NOMO-1 (cell line): ENCODE measurements at regions not wholly inside any gene's neighbourhood (a gene's known extent, or its start where the extent isn't known, plus 50 kb on each side); places are given as distances from the start of the nearest gene placed in this dataset.
"Not testable (repeated sequence)": the region's sequence is repeated elsewhere in the genome, so short reads cannot be mapped to it uniquely, and the experiment has no call there.

ENCODE experiments used
- DNase-seq, 2 experiments: peaks; one replicate each; lab custom pipeline; 2025; ENCODE audit not compliant: unreplicated experiment in 2 of 2; lab: John Stamatoyannopoulos, UW

DNA sequence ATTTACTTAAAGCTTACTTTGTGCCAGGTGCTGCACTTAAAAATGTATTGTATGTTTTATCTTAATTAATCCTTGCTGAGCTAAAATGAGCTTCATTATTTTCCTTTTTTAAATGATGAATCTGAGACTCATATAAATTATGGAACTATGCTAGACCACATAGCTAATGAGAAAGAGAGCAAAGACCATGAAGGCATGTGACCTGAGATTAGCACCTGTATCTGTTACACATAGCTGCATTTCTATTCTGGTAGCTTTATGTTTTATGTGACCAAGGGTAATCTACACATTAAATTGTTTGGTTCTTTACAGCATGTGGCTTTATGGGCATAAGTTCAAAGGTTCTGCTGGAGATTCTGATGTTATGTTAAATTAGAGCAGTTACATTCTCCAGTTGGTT is 839.1 kb upstream of the SORCS1 start:
- no peak for DNase-seq

DNA sequence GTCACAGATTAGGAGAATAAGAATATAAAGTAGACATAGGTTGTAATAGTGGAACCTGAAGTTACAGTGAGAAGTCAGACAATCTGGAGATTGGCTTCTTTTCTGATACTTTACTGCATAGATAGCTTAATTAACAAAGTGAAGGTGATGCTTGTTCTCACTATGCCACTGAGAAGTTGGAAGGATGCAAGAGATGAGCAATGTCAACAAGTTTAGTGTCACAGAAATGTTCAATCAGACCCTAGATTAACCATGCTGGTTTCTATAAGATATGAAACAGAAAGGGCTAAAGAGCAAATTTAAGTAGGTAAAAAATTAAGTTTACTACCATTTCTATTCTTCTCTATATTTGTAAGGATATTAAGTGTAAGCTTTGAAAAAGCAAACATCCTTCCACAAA is 838.6 kb upstream of the SORCS1 start:
- no peak for DNase-seq

DNA sequence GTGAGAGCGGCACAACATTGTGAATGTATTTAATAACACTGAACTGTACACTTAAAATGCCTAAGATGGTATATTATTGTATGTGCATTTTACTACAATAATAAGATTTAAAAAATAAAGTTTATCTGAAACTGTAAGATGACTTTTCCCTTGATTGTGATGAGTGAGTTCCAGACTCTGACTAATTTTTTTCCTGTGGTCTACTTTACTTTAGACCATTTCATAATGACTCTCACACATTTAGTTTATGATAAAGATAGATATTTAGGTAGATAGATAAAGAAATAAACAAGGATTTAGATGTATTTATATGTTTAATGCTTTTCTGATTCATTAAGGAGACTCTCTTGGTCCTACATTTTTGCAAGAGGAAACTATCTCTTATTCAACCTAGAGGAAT is 835.9 kb upstream of the SORCS1 start:
- no peak for DNase-seq

DNA sequence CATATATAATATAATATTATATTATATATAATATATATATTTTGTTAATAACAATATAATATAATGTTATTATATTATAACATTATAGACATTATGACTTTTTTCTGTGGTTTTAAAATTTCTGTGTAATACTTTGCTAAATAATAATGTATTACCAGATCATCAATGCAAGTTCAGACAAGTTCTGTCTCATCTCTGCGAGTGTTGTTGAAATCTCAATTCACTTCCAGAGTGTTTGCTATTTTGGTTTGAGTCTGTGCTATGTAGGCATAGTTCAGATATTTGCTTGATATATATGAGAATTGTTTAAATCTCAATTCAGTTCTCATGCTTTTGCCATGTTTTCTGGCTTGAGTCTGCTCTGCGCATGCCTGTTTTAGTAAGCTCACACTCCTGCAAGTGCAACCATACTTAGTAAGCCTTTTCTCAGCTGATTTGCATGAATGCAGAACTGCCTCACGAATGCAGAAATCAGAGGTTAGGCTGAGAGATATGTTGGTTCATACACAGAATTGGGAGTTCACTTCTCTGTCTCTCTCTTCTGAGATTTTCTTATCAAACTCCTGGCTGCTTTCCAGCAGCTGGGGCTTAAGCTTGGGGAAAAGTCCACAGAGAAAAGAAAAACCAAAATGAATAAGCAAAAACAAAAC is 830.2 kb upstream of the SORCS1 start:
- DNase-seq, result no peak

DNA sequence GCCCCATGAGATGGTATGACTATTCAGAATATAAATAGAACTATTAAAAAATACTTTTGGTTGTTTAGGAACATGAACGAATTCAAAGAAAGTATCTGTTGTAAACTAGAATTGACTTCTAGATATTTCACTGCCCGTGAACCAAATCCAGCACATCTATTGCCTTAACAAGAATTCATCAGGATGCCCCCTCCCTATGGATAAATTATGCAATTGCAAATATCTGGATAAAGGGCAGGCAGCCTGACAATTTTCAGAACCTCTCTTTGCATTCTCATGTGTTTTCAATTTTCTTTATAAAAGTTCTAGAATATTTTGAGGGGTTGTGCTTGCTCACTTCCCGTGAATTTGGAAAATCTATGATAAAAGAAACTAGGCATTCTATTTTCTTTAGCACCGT is 822.1 kb upstream of the SORCS1 start:
- no peak for DNase-seq

DNA sequence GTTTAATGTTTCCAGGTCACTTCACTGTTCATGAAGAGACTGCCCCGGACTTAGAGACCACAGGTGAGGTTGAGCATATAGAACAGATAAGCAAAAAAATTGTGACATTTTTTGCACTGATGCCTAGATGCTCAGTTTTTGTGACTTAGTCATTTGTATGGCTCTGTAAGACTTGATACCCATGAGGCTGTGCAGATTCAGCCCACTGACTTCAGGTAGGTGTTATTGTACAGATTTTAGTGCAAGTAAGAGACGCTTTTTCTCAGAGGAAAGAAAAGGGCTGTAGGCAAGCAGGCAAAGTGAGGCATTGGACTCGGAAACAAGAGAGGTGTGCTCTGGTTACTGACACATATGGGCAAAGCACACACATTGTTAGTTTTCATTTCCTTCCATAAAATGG is 820.1 kb upstream of the SORCS1 start:
- no peak for DNase-seq

DNA sequence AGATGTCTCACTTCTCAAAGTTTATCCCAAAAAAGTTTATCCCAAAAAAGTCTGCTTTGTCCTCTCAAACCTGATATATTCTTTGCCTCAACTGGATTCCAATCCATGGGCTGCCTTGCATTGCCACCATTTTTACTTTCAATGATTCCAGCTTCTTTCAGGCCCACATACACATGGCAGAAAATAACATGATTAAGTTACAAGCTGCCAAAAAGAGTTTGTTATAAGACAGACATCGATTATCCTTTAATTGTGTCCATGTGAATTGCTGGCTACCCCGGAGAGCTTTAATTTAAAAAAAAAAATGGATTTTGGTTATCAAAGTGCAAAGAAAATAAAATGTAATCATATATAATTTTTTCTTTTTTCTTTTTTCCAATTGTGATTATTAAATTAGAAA is 819.6 kb upstream of the SORCS1 start:
- no peak for DNase-seq

DNA sequence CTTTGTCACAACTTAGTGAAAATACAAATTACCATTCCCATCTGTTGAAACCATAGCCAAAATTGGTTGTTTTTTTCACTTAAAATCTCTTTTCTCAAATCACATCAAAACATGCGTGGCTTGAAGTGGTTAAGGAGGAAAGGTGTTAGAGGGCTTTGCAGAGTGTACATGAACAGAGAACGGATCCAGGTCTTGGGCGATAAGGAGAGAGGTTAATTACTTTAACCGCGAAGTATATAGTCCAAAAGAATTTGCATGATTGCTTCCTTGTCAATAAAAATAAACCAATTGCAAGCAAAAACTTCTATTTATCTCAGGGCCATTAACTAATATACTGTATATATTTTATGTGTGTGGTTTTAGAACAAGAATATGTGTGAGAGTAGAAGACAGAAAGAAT is 813.9 kb upstream of the SORCS1 start:
- no peak for DNase-seq

DNA sequence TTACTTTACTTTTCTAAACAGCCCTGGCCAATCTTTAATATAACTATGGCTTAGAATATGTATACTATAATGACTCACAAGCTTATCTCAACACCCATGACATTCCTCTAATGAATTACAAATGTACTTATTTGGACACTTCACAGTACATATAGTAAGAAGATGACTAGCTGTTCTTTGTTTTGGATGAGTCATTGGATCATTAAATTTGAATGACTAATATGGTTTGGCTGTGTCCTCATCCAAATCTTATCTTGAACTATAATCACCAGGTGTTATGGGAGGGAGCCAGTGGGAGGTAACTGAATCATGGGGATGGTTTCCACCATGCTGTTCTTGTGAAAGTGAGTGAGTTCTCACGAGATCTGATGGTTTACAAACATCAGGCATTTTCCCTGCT is 807.5 kb upstream of the SORCS1 start:
- DNase-seq, result no peak

DNA sequence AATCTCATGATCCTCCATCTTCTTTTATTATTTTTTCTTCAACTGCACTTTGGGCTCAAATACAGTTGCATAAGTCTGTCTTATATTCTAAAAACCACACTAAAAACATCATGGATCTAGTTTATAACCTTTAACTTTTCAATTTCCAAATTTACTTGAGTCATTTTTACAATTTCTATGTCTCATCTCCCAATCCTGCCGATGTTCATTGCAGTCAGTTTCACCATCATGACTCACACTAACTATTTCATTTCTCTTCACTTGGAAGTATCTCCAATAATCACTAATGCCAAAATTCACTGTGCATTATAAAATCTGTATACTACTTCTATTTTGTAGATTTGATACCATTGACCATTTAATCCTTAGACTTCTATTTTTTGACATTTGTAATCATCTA is 806.9 kb upstream of the SORCS1 start:
- DNase-seq, result no peak

DNA sequence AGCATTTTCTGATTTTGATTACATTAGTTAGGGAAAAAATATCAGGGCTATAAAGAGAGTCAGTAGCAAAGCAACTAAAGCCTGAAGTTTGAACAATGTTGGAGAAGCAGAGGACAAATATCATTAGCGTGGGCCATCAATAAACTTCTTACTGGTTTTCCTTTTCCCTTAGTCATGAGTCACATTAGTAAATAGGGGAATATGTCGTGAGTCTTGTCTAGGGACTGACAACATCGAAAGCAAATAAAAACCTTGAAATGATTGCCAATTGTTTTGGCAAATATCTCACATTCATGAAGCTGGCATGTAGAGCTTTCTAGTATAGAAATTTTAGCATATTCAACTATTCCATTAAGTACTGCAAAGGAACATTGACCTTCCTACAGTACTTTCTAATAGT is 806.0 kb upstream of the SORCS1 start:
- no peak for DNase-seq

DNA sequence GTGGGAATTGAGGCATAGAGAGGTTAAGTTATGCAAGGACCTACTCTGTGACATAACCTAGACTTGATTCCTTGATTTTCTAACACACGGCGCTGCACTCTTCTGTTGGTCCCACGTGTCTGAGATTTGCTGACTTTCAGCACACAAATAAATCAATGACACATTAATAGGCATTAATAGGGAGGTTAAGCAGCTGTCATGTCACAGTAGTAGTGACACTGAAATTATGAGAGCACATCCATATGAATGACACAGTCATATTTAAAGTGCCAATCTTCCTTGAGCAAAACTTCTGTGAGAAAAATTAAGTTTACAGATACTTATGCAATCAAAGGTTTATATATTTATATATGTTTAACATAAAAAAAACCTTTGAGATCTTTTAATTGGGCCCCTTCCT is 805.4 kb upstream of the SORCS1 start:
- DNase-seq, result no peak

DNA sequence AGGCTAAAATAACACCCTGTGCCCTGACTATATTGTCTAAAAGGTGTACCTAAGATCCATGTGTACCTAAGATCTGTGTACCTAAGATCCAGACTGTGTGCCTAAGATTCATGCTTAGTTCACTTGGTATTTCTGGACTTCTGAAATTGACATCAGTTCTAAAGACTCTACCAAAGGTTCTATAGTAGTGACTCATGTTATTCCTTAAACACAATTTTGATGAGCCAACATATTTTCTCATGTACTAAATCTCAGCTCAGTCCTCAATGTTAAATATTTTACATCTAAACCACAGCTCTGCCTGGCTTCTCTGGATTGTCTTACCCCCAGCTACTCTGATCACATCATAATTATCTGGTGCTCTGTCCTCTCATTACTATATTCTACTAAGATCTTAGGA is 802.3 kb upstream of the SORCS1 start:
- DNase-seq, result no peak

DNA sequence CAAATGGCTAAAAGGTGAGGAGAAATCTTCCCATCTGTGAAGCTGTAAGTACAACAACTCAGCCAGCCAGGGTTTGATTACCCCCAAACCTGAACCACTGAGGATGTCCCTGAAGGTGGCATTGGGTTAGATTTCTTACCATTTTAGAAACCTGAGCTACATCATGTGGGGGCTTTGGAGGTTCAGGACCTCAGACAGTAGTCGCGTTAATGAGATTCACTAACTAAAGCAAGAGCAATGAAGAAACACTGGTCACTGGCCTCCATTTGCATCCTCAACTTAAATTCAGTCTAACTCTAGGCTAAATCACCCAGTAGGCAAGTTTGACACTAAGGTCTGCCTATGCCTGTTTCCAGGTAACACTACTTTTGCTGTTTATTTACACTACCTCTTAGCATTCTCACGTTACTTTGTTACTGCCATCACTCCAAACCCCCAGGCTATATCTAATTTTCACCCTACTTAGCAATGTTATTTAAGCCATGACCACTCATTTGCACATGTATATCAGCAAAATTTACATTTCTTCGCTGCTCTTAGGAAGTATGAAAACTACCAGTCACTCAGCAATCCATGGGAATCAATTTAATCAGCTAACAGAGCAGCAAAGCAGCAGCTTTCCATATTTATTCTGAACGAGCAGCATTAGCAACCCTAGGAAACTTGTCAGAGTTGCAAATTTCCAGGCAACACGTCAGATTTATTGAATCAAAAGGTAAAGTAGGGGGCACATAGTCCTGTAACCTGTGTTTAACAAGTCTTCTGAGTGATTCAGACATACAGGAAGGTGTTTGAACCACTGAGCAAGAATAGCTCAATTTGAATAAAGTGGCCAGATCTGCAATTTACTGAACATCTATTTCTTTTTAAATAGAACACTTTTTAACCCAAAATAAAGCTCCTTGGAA is 788.4 kb upstream of the SORCS1 start:
- no peak for DNase-seq

DNA sequence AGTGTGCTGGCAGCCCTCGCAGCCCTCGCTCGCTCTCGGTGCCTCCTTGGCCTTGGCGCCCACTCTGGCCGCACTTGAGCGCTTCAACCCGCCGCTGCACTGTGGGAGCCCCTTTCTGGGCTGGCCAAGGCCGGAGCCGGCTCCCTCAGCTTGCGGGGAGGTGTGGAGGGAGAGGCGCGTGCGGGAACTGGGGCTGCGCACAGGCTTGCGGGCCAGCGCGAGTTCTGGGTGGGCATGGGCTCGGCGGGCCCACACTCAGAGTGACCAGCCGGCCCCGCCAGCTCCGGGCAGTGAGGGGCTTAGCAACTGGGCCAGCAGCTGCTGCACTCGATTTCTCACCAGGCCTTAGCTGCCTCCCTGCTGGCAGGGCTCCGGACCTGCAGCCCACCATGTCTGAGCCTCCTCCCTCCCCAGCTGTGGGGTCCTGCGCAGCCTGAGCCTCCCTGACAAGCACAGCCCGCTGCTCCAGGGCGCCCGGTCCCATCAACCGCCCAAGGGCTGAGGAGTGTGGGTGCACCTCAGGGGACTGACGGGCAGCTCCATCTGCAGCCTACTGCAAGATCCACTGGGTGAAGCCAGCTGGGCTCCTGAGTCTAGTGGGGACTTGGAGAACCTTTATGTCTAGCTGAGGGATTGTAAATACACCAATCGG is 786.0 kb upstream of the SORCS1 start:
- DNase-seq, result not testable (repeated sequence)

DNA sequence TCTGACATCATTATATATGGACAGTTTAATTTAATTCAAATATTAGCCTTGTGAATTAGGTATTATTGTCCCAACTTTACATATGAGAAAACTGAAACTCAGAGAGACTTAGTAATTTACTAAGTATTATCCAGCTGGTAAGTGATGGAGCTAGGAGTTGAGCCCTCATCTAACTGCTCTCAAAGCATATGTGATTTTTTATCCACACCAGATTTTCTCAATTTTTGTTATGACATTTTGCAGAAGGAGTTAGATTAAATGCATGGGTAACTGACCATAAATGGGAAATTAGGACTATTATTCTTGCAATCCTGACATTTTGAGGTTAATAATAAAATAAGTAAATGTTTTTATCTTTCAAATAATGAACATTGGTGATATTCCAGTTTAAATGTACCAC is 778.3 kb upstream of the SORCS1 start:
- no peak for DNase-seq

DNA sequence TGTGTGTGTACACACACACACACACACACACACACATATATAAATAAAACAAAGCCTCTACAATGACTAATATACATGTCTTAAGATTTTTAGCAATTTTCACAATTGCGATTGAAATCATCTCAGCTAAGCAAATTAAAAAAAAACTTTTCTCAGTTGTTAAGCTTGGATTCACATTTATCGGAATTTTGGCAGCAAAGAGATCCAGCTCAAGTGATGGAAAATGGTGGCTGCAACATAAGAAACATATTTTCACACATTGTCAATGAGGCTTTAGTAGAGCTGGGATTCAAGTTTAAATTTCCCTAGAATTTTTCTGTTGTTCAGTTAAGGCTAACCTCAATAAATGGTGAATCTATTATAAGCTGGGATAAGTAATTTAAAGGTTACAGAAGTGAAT is 768.6 kb upstream of the SORCS1 start:
- DNase-seq, result no peak

DNA sequence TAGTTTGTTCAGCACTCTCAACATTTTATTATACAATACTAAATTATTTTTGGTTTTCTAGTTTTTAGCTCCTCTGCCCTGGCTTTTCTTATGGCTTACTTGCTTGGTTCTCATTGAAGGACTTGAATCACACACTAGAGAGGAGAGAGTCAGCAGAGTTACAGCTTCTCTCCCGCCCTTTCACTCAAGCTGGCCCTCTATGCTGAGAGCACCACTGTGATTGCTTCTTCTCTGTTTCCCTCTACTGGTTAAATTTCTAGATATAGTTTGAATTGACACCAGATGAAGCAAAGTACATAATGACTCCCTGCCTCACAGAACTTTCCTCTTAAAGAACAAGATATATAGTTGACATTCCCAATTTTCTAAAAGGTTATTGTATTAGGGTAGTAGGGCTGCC is 767.3 kb upstream of the SORCS1 start:
- no peak for DNase-seq

DNA sequence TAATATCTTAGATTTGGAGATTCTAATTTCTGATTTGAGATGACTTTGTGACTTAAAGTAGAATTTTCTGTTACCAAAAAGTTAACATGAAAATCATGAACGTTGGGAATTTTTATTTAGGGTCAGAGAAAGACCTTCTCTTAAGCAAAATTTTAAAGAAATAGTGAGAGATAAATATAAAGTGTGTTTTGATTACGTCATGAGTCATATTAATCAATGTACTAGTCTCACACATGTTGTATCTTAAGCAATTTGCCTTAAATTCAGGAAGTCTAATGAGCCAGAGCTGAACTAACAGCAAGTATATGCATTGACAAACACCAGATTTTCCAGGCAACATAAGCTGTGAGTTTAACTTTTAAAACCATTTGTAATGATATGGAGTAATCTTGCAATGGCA is 765.5 kb upstream of the SORCS1 start:
- no peak for DNase-seq

DNA sequence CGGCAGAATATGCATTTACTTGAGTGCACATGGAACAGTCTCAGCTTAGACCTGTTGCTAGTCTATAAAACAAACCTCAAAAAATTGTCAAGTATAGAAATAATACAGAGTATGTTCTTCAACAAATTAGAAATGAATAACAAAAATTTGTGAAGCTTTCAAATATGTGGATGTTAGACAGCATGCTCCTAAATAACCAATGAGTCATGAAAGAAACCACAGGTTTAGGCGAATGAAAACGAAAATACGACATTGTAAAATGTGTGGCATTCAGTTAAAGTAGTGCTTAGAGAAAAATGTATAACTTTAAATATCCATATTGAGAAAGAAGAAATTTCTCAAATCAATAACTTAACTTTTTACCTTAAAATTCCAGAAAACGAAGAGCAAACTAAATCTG is 760.0 kb upstream of the SORCS1 start:
- no peak for DNase-seq

DNA sequence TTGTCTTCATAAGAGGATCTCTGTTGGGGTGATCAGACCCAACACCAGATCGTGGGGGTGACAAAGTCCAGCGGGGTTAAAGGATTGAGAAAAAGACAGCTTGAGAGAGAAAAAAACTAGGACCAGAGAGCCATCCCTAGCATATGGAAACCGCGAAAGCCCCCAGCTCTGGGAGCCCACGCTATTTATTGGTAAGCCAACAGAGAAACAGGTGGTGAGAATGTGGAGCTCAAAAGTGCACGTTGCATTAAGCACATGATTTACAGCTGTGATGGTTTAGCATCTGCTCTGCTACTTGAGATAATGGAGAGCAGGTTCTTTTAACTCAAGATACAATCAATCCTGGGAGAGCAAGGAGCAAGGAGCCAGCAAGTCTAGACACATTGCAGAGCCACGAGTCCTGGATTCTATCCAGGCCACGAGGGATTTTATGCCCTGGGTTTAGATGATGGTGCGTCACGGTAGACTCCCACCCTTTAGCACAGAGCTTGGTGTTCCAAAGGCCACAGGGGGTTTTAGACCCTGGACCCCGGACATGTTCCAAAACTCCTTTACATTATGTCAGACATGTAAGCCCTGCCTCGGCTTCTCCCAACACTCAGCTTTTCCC is 755.2 kb upstream of the SORCS1 start:
- no peak for DNase-seq

DNA sequence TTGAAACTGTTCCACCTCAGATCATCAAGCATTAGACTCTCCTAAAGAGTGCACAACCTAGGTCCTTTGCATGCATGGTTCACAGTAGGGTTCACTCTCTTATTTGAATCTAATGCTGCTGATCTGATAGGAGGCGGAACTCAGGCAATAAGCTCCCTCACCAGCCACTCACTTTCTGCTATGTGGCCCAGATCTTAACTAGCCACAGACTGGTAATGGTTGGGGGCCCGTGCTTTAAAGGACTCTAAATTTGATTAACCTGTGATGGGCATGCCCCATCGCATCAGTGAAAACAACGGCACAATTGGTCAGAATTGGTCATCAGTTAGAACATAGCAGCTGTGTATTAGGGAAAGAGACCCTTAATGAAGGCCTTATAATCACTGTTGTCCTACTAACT is 753.7 kb upstream of the SORCS1 start:
- no peak for DNase-seq
